Body of pancreas (tissue), 4 donors: ENCODE measurements at regions not wholly inside any gene's neighbourhood (a gene's known extent, or its start where the extent isn't known, plus 50 kb on each side); places are given as distances from the start of the nearest gene placed in this dataset.
"Not testable (repeated sequence)": the region's sequence is repeated elsewhere in the genome, so short reads cannot be mapped to it uniquely, and the experiment has no call there.

ENCODE experiments used
- ATAC-seq: fragments of 150-250 bp; one replicate; pipeline ENCODE4 v1.9.1; 2016
- DNase-seq, 4 donors: peaks; one replicate each; pipeline ENCODE4 v3.0.0-alpha.2; 2019
- H3K27ac ChIP-seq, 4 donors: fragments of 200-600 bp; sonication (generic); 1 replicate in 3 of 4; 2 replicates in 1 of 4; pipeline versions ENCODE4 v1.5.1 to v1.6.1; 2016 to 2019; ENCODE audit warnings: mild to moderate bottlenecking in 1 of 4, mixed read lengths in 1 of 4, moderate library complexity in 1 of 4
- H3K27me3 ChIP-seq, 2 donors: fragments of 200-600 bp; sonication (generic); one replicate each; pipeline ENCODE4 v1.6.0; 2016; ENCODE audit warnings: mild to moderate bottlenecking in 1 of 2
- H3K36me3 ChIP-seq, 2 donors: fragments of 200-600 bp; sonication (generic); replicated peaks in 1 of 2; 2 replicates each; pipeline ENCODE4 v1.5.1; 2016; ENCODE audit warnings: low read depth in 2 of 2; ENCODE audit not compliant: insufficient read depth in 1 of 2
- H3K4me1 ChIP-seq: fragments of 200-600 bp; sonication (generic); one replicate; pipeline ENCODE4 v1.6.0; 2016
- H3K4me3 ChIP-seq, 2 donors: fragments of 200-600 bp; sonication (generic); 1 replicate in 1 of 2; 2 replicates in 1 of 2; pipeline ENCODE4 v1.5.1; 2016 to 2019
- H3K9me3 ChIP-seq, 3 donors: fragments of 200-600 bp; sonication (generic); 1 replicate in 2 of 3; 2 replicates in 1 of 3; pipeline ENCODE4 v1.5.1; 2016
- POLR2A ChIP-seq, 3 donors: fragments of 450-650 bp; IDR thresholded peaks; one replicate each; pipeline ENCODE4 v1.6.1; 2016; ENCODE audit warnings: antibody characterized with exemption in 3 of 3, mild to moderate bottlenecking in 2 of 3
- WGBS, 2 donors: methylation state at CpG; one replicate each; pipeline ENCODE4 v1.1.5; 2017; 5-methylcytosine and 5-hydroxymethylcytosine counted together
- intact Hi-C: fragments of 100-400 bp; cut with DNase I; formaldehyde crosslinking; loops from one replicate; pipeline ENCODE4 v1.15.1; 2023
- TF ChIP-seq, protein P1 (sequence below), 7 experiments: fragments of 450-650 bp in 4 of 7; fragments of 200-600 bp in 3 of 7; sonication (generic) in 3 of 7; IDR thresholded peaks; one replicate each; pipeline ENCODE4 v1.5.1; 2016 to 2019; ENCODE audit warnings: antibody characterized with exemption in 7 of 7

DNA sequence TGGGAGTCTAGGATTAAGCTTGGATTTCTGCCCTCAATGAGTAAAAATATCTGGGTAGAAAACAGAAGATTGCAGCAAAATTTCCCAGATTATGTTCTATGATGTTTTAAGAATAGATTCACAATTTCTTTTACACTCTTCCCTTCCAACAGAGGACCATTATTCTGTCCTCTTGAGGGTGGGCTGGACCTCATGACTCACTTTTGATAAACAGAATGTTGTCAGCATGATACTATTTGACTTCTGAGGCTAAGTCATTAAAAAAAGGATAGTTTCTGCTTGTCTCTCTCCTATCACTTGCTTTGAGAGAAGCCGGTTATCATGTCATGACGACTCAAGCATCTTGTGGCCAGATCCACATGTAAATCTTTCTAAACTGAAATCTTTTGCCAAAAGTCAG, 396.2 kb upstream of the CDIN1 start:
- H3K9me3 ChIP-seq = no peaks in the 10 kb centered on the region
- no peaks in the 10 kb centered on the region for H3K27me3 ChIP-seq
- no peaks in the 10 kb centered on the region for H3K36me3 ChIP-seq
- 86 to 93% methylated on average over 2 of the region's 2 CpGs for WGBS, 2 donors
- no peak overlapping the region for H3K4me3 ChIP-seq
- no peak for DNase-seq
- peaks cover under 1% of the 10 kb centered on the region for H3K4me1 ChIP-seq
- H3K27ac ChIP-seq = no peak overlapping the region
- ATAC-seq = no peak
- intact Hi-C loops = no loop called here
- TF ChIP-seq POLR2A (IDR thresholded peaks at IDR 0.05) = no peak
- TF ChIP-seq, protein P1, sequence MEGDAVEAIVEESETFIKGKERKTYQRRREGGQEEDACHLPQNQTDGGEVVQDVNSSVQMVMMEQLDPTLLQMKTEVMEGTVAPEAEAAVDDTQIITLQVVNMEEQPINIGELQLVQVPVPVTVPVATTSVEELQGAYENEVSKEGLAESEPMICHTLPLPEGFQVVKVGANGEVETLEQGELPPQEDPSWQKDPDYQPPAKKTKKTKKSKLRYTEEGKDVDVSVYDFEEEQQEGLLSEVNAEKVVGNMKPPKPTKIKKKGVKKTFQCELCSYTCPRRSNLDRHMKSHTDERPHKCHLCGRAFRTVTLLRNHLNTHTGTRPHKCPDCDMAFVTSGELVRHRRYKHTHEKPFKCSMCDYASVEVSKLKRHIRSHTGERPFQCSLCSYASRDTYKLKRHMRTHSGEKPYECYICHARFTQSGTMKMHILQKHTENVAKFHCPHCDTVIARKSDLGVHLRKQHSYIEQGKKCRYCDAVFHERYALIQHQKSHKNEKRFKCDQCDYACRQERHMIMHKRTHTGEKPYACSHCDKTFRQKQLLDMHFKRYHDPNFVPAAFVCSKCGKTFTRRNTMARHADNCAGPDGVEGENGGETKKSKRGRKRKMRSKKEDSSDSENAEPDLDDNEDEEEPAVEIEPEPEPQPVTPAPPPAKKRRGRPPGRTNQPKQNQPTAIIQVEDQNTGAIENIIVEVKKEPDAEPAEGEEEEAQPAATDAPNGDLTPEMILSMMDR (IDR thresholded peaks at IDR 0.05) = no peak

- no peaks in the 10 kb centered on the region for H3K4me1 ChIP-seq
- intact Hi-C loops = no loop called here
- ATAC-seq (no peak), DNase-seq (no peak)
- WGBS, 2 donors = 66 to 87% methylated on average over 1 of the region's 1 CpG
- no peaks in the 10 kb centered on the region for H3K36me3 ChIP-seq
- no peak overlapping the region for H3K27ac ChIP-seq
- H3K9me3 ChIP-seq = no peaks in the 10 kb centered on the region
- no peak overlapping the region for H3K4me3 ChIP-seq
- H3K27me3 ChIP-seq = no peaks in the 10 kb centered on the region
- no peak for TF ChIP-seq POLR2A (IDR thresholded peaks at IDR 0.05)
- TF ChIP-seq, protein P1 (IDR thresholded peaks at IDR 0.05) = no peak
Observed at GRCh38 chr15:36185438-36185837, 394.0 kb upstream of the CDIN1 start.

GRCh38 chr15:36185845-36186244, 393.6 kb upstream of the CDIN1 start:
- DNase-seq (no peak), ATAC-seq (no peak)
- Histone ChIP-seq H3K27ac (no peak overlapping the region), H3K4me3 (no peak overlapping the region), H3K9me3 (no peaks in the 10 kb centered on the region), H3K4me1 (no peaks in the 10 kb centered on the region), H3K27me3 (no peaks in the 10 kb centered on the region), H3K36me3 (no peaks in the 10 kb centered on the region)
- intact Hi-C loops = no loop called here
- no peak for TF ChIP-seq POLR2A (IDR thresholded peaks at IDR 0.05)
- TF ChIP-seq, protein P1 (IDR thresholded peaks at IDR 0.05) = no peak

DNA sequence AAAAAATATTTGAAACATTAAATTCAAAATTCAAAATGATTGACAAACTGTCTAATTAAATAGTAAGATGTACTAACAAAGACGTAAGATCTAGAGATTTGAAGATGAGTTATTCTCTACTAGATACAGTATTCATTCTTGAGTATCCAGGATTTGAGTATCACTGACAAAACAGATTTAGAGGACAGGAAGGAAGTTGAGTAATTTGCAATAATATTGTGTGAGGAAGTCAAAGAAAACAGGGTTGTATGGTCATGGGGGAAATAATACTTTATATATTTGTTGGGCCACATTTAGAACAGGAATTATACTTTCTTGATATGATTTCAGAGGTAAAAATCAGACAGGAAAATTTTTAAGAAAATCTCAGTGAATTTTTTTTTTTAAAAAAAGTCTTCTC, 393.1 kb upstream of the CDIN1 start:
- H3K4me1 ChIP-seq = no peaks in the 10 kb centered on the region
- DNase-seq (no peak), ATAC-seq (no peak)
- 60 to 78% methylated on average over 1 of the region's 1 CpG for WGBS, 2 donors
- H3K36me3 ChIP-seq = no peaks in the 10 kb centered on the region
- TF ChIP-seq, protein P1 (IDR thresholded peaks at IDR 0.05) = no peak
- TF ChIP-seq POLR2A (IDR thresholded peaks at IDR 0.05) = no peak
- intact Hi-C loops = no loop called here
- no peaks in the 10 kb centered on the region for H3K9me3 ChIP-seq
- H3K27ac ChIP-seq = no peak overlapping the region
- H3K4me3 ChIP-seq = no peak overlapping the region
- no peaks in the 10 kb centered on the region for H3K27me3 ChIP-seq

- H3K4me3 ChIP-seq = no peak overlapping the region
Observed at GRCh38 chr15:36191459-36191858, 388.0 kb upstream of the CDIN1 start.

DNA sequence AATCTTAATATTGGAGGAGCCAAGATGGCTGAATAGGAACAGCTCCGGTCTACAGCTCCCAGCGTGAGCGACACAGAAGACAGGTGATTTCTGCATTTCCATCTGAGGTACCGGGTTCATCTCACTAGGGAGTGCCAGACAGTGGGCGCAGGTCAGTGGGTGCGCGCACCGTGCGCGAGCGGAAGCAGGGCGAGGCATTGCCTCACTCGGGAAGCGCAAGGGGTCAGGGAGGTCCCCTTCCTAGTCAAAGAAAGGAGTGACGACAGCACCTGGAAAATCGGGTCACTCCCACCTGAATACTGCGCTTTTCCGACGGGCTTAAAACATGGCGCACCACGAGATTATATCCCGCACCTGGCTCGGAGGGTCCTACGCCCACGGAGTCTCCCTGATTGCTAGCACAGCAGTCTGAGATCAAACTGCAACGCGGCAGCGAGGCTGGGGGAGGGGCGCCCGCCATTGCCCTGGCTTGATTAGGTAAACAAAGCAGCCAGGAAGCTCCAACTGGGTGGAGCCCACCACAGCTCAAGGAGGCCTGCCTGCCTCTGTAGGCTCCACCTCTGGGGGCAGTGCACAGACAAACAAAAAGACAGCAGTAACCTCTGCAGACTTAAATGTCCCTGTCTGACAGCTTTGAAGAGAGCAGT, 383.9 kb upstream of the CDIN1 start:
- DNase-seq, H3K9me3 ChIP-seq, ATAC-seq, H3K36me3 ChIP-seq, intact Hi-C loops, H3K4me3 ChIP-seq, H3K27ac ChIP-seq, H3K27me3 ChIP-seq, H3K4me1 ChIP-seq: not testable (repeated sequence)
- 90 to 95% methylated on average over 30 of the region's 30 CpGs for WGBS, 2 donors

More at GRCh38 chr15:36191459-36191858, 388.0 kb upstream of the CDIN1 start:
- Histone ChIP-seq H3K9me3 (no peaks in the 10 kb centered on the region), H3K4me1 (no peaks in the 10 kb centered on the region), H3K27ac (no peak overlapping the region), H3K36me3 (no peaks in the 10 kb centered on the region), H3K27me3 (no peaks in the 10 kb centered on the region)
- TF ChIP-seq POLR2A (IDR thresholded peaks at IDR 0.05) = no peak
- TF ChIP-seq, protein P1 (IDR thresholded peaks at IDR 0.05) = no peak
- DNase-seq (no peak), ATAC-seq (no peak)
- intact Hi-C loops = no loop called here
